Stomach (tissue), 4 donors: ENCODE measurements at regions not wholly inside any gene's neighbourhood (a gene's known extent, or its start where the extent isn't known, plus 50 kb on each side); places are given as distances from the start of the nearest gene placed in this dataset.

Experiments used
- CTCF ChIP-seq, 7 experiments: fragments of 450-650 bp in 4 of 7; fragments of 200-600 bp in 3 of 7; sonication (generic) in 3 of 7; IDR thresholded peaks; one replicate each; pipeline ENCODE4 v1.5.1; 2016 to 2019; ENCODE audit warnings: antibody characterized with exemption in 7 of 7, control low read depth in 2 of 7, mild to moderate bottlenecking in 1 of 7
- POLR2A ChIP-seq, 4 donors: fragments of 450-650 bp; IDR thresholded peaks; one replicate each; pipeline ENCODE4 v1.6.1; 2016; ENCODE audit warnings: antibody characterized with exemption in 4 of 4, control low read depth in 2 of 4, mild to moderate bottlenecking in 1 of 4, moderate library complexity in 1 of 4

- TF ChIP-seq POLR2A (IDR thresholded peaks at IDR 0.05) (no peak), CTCF (IDR thresholded peaks at IDR 0.05) (no peak)
These were observed 121.6 kb downstream of the ZFP36L2 start for GRCh38 chr2:43104763-43105162.
